Esophagus squamous epithelium (tissue), 5 donors: ENCODE measurements at regions not wholly inside any gene's neighbourhood (a gene's known extent, or its start where the extent isn't known, plus 50 kb on each side); places are given as distances from the start of the nearest gene placed in this dataset.

Source experiments
- DNase-seq: peaks from one replicate; lab custom pipeline; 2025; lab: John Stamatoyannopoulos, UW
- H3K27ac ChIP-seq, 4 donors: fragments of 200-600 bp; sonication (generic); one replicate each; pipeline ENCODE4 v1.5.1; 2016 to 2019; ENCODE audit warnings: mild to moderate bottlenecking in 1 of 4
- H3K27me3 ChIP-seq, 4 donors: fragments of 200-600 bp; sonication (generic); 1 replicate in 3 of 4; 2 replicates in 1 of 4; pipeline versions ENCODE4 v1.5.1 to v1.6.0; 2017 to 2021; ENCODE audit warnings: antibody characterized with exemption in 1 of 4
- H3K36me3 ChIP-seq, 3 donors: fragments of 200-600 bp; sonication (generic); one replicate each; pipeline ENCODE4 v1.5.1; 2016 to 2019
- H3K4me1 ChIP-seq, 3 donors: fragments of 200-600 bp; sonication (generic); one replicate each; pipeline ENCODE4 v1.5.1; 2017 to 2019
- H3K4me3 ChIP-seq, 4 donors: fragments of 200-600 bp; sonication (generic); 1 replicate in 3 of 4; 2 replicates in 1 of 4; pipeline ENCODE4 v1.5.1; 2016 to 2019; ENCODE audit warnings: mild to moderate bottlenecking in 2 of 4, moderate library complexity in 1 of 4
- H3K9me3 ChIP-seq, 3 donors: fragments of 200-600 bp; sonication (generic); one replicate each; pipeline ENCODE4 v1.5.1; 2016 to 2019
- CTCF ChIP-seq, 6 experiments: fragments of 450-650 bp in 4 of 6; fragments of 200-600 bp in 2 of 6; sonication (generic) in 2 of 6; IDR thresholded peaks; one replicate each; pipeline ENCODE4 v1.5.1; 2016 to 2019; ENCODE audit warnings: antibody characterized with exemption in 6 of 6, mild to moderate bottlenecking in 4 of 6, moderate library complexity in 4 of 6
- POLR2A ChIP-seq, 4 donors: fragments of 450-650 bp; IDR thresholded peaks; one replicate each; pipeline ENCODE4 v1.6.1; 2017; ENCODE audit warnings: antibody characterized with exemption in 4 of 4, mild to moderate bottlenecking in 4 of 4, moderate library complexity in 3 of 4
- WGBS, 2 donors: methylation state at CpG; one replicate each; pipeline ENCODE4 v1.1.5; 2018; 5-methylcytosine and 5-hydroxymethylcytosine counted together
- intact Hi-C: fragments of 100-400 bp; cut with DNase I; formaldehyde crosslinking; loops from one replicate; pipeline ENCODE4 v1.15.0; 2022
- donor health status: DM: yes; HTN: yes; CAD: no.

- intact Hi-C loops: no loop called here
- Histone ChIP-seq H3K4me1 (peaks cover 0 to 19% (median 0%) of the 10 kb centered on the region in 3 donors), H3K36me3 (no peaks in the 10 kb centered on the region), H3K27ac (peak overlapping the region in 3 of 4 donors; percentile 14 to 69 (median 33)), H3K27me3 (no peaks in the 10 kb centered on the region), H3K9me3 (peaks cover 0 to 27% (median 22%) of the 10 kb centered on the region in 3 donors), H3K4me3 (no peak overlapping the region)
- no peak for TF ChIP-seq CTCF (IDR thresholded peaks at IDR 0.05)
- TF ChIP-seq POLR2A (IDR thresholded peaks at IDR 0.05): no peak
- WGBS, 2 donors: 62 to 66% methylated on average over 17 to 20 of the region's 20 CpGs
- no peak for DNase-seq
Observed at GRCh38 chr10:31678575-31679516, 249.8 kb downstream of the ARHGAP12 start.

GRCh38 chr10:31678139-31678536 is 250.5 kb downstream of the ARHGAP12 start:
- 32 to 37% methylated on average over 7 to 9 of the region's 12 CpGs for WGBS, 2 donors
- Histone ChIP-seq H3K36me3 (no peaks in the 10 kb centered on the region), H3K4me3 (no peak overlapping the region), H3K27me3 (no peaks in the 10 kb centered on the region), H3K27ac (peak overlapping the region in 3 of 4 donors; percentile 14 to 69 (median 33)), H3K4me1 (peaks cover 0 to 19% (median 0%) of the 10 kb centered on the region in 3 donors), H3K9me3 (peaks cover 0 to 20% (median 19%) of the 10 kb centered on the region in 3 donors)
- DNase-seq: no peak
- intact Hi-C loops: no loop called here
- TF ChIP-seq CTCF (IDR thresholded peaks at IDR 0.05) (no peak), POLR2A (IDR thresholded peaks at IDR 0.05) (no peak)

- peaks cover 0 to 15% (median 14%) of the 10 kb centered on the region in 3 donors for H3K9me3 ChIP-seq
- no peaks in the 10 kb centered on the region for H3K27me3 ChIP-seq
- no peaks in the 10 kb centered on the region for H3K36me3 ChIP-seq
- H3K4me1 ChIP-seq: peaks cover 0 to 19% (median 0%) of the 10 kb centered on the region in 3 donors
- 76 to 94% methylated on average over 4 to 7 of the region's 16 CpGs for WGBS, 2 donors
- no peak for DNase-seq
- H3K4me3 ChIP-seq: no peak overlapping the region
- intact Hi-C loops: no loop called here
- H3K27ac ChIP-seq: peak overlapping the region in 3 of 4 donors; percentile 14 to 69 (median 33)
- TF ChIP-seq POLR2A (IDR thresholded peaks at IDR 0.05): no peak
- TF ChIP-seq CTCF (IDR thresholded peaks at IDR 0.05): no peak
Observed at GRCh38 chr10:31677195-31678138, 251.2 kb downstream of the ARHGAP12 start.

- TF ChIP-seq POLR2A (IDR thresholded peaks at IDR 0.05) (no peak), CTCF (IDR thresholded peaks at IDR 0.05) (no peak)
- intact Hi-C loops: no loop called here
- Histone ChIP-seq H3K36me3 (no peaks in the 10 kb centered on the region), H3K9me3 (peaks cover 0 to 18% (median 15%) of the 10 kb centered on the region in 3 donors), H3K4me3 (no peak overlapping the region), H3K4me1 (peaks cover 0 to 19% (median 0%) of the 10 kb centered on the region in 3 donors), H3K27me3 (no peaks in the 10 kb centered on the region), H3K27ac (no peak overlapping the region)
- no peak for DNase-seq
Observed at GRCh38 chr10:31675726-31676125, 252.9 kb downstream of the ARHGAP12 start.
